GM21381 (cell line): ENCODE measurements at regions not wholly inside any gene's neighbourhood (a gene's known extent, or its start where the extent isn't known, plus 50 kb on each side); places are given as distances from the start of the nearest gene placed in this dataset.

Source experiments
- ATAC-seq: cut with Tn5 transposase; IDR thresholded peaks from one replicate; pipeline ENCODE4 v1.9.1; 2021; ENCODE audit warnings: mild to moderate bottlenecking, moderate library complexity; ENCODE audit not compliant: unreplicated experiment

GRCh38 chr18:56042915-56043536 lies 455.0 kb upstream of the TCF4 start:
- no peak for ATAC-seq

GRCh38 chr18:56038171-56039030 lies 450.4 kb upstream of the TCF4 start:
- no peak for ATAC-seq

- ATAC-seq = no peak
Observed at GRCh38 chr18:56036741-56037140, 448.7 kb upstream of the TCF4 start.

GRCh38 chr18:56035546-56035945 lies 447.6 kb upstream of the TCF4 start:
- ATAC-seq = no peak

- ATAC-seq = no peak
Observed at GRCh38 chr18:56034949-56035348, 447.0 kb upstream of the TCF4 start.

GRCh38 chr18:56030060-56030459 lies 442.1 kb upstream of the TCF4 start:
- ATAC-seq = no peak

- ATAC-seq = no peak
Observed at GRCh38 chr18:56028514-56028913, 440.5 kb upstream of the TCF4 start.

GRCh38 chr18:56026509-56026908 lies 438.5 kb upstream of the TCF4 start:
- no peak for ATAC-seq

- ATAC-seq = no peak
Observed at GRCh38 chr18:56021809-56022195, 433.8 kb upstream of the TCF4 start.

- no peak for ATAC-seq
Observed at GRCh38 chr18:56021136-56021808, 433.3 kb upstream of the TCF4 start.

GRCh38 chr18:56019908-56020307 lies 431.9 kb upstream of the TCF4 start:
- no peak for ATAC-seq

GRCh38 chr18:56019156-56019555 lies 431.2 kb upstream of the TCF4 start:
- no peak for ATAC-seq

- no peak for ATAC-seq
Observed at GRCh38 chr18:56009411-56009810, 421.4 kb upstream of the TCF4 start.

- ATAC-seq = no peak
Observed at GRCh38 chr18:56003720-56004088, 415.7 kb upstream of the TCF4 start.

GRCh38 chr18:56003009-56003719 lies 415.2 kb upstream of the TCF4 start:
- no peak for ATAC-seq

GRCh38 chr18:56001576-56001975 lies 413.6 kb upstream of the TCF4 start:
- no peak for ATAC-seq

- ATAC-seq = no peak
Observed at GRCh38 chr18:56000041-56000440, 412.0 kb upstream of the TCF4 start.

- ATAC-seq = no peak
Observed at GRCh38 chr18:55999641-56000040, 411.6 kb upstream of the TCF4 start.

- ATAC-seq = no peak
Observed at GRCh38 chr18:55998801-55999385, 410.9 kb upstream of the TCF4 start.

- ATAC-seq = no peak
Observed at GRCh38 chr18:55998071-55998522, 410.1 kb upstream of the TCF4 start.

- no peak for ATAC-seq
Observed at GRCh38 chr18:55997151-55997561, 409.2 kb upstream of the TCF4 start.
